ENCODE measurements at regions not wholly inside any gene's neighbourhood (a gene's known extent, or its start where the extent isn't known, plus 50 kb on each side); places are given as distances from the start of the nearest gene placed in this dataset.

DNA sequence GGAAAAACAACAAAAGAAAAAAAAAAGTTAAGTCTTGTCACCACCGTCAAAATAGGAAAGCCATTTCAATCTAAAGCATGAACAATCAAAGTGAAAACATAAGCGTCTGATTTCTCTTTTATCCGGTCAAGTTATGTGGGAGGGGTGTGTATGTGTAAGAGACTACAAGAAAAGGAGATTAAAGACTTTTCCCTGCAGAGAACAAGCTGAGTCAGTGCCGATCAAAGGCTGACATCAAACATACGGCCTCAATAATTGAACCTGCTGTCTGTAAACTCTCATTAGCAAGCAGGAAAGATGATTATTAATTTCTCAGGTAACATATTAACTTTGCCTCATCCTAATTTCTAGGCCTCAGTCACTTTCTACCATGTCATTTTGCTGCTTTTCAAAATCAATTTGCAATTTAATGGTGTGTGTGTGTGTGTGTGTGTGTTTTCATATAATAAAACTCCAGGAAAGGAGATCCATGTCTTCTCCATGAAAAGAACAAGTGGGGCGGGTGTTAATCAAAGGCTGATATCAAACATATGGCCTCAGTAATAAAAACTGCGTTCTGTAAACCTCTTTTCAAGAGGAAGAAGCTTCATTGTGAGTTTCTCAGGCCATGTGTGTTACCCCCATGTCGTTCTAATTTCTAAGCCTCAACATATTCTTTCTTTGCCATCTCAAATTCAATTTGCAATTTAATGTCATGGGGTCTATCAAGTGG is 649.1 kb upstream of the SORCS1 start:
- no peaks in the 10 kb centered on the region for H3K4me1 ChIP-seq
- WGBS, 2 donors, result 68 to 76% methylated on average over 8 of the region's 8 CpGs
- no peak for DNase-seq
- intact Hi-C loops (cut with DNase I), result loop anchor here (5.0 to 10.0 kb wide), 3 partner anchors 649 to 1189 kb away; partner anchors contain the start of gene SORCS1
- TF ChIP-seq POLR2AphosphoS5 (IDR thresholded peaks at IDR 0.05) (no peak), POLR2A (IDR thresholded peaks at IDR 0.05) (no peak), EP300 (IDR thresholded peaks at IDR 0.05) (no peak)
- TF ChIP-seq, protein P1, sequence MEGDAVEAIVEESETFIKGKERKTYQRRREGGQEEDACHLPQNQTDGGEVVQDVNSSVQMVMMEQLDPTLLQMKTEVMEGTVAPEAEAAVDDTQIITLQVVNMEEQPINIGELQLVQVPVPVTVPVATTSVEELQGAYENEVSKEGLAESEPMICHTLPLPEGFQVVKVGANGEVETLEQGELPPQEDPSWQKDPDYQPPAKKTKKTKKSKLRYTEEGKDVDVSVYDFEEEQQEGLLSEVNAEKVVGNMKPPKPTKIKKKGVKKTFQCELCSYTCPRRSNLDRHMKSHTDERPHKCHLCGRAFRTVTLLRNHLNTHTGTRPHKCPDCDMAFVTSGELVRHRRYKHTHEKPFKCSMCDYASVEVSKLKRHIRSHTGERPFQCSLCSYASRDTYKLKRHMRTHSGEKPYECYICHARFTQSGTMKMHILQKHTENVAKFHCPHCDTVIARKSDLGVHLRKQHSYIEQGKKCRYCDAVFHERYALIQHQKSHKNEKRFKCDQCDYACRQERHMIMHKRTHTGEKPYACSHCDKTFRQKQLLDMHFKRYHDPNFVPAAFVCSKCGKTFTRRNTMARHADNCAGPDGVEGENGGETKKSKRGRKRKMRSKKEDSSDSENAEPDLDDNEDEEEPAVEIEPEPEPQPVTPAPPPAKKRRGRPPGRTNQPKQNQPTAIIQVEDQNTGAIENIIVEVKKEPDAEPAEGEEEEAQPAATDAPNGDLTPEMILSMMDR (IDR thresholded peaks at IDR 0.05), result no peak
- no peaks in the 10 kb centered on the region for H3K27me3 ChIP-seq
- H3K27ac ChIP-seq, result no peak overlapping the region
- H3K4me3 ChIP-seq, result no peak overlapping the region
- no peaks in the 10 kb centered on the region for H3K9me3 ChIP-seq
- H3K36me3 ChIP-seq, result no peaks in the 10 kb centered on the region

GRCh38 chr10:107809889-107810288 is 645.4 kb upstream of the SORCS1 start:
- DNase-seq, result no peak
- Histone ChIP-seq H3K36me3 (no peaks in the 10 kb centered on the region), H3K27ac (no peak overlapping the region), H3K4me1 (no peaks in the 10 kb centered on the region), H3K9me3 (no peaks in the 10 kb centered on the region), H3K27me3 (no peaks in the 10 kb centered on the region), H3K4me3 (no peak overlapping the region)
- TF ChIP-seq EP300 (IDR thresholded peaks at IDR 0.05) (no peak), POLR2AphosphoS5 (IDR thresholded peaks at IDR 0.05) (no peak), POLR2A (IDR thresholded peaks at IDR 0.05) (no peak)
- TF ChIP-seq, protein P1 (IDR thresholded peaks at IDR 0.05), result no peak
- intact Hi-C loops (cut with DNase I), result loop anchor here (5.0 to 10.0 kb wide), 3 partner anchors 645 to 1185 kb away; partner anchors contain the start of gene SORCS1
- 74 to 84% methylated on average over 2 of the region's 2 CpGs for WGBS, 2 donors

GRCh38 chr10:107807836-107808235 is 643.3 kb upstream of the SORCS1 start:
- intact Hi-C loops (cut with DNase I), result no loop called here
- no peaks in the 10 kb centered on the region for H3K9me3 ChIP-seq
- H3K4me1 ChIP-seq, result no peaks in the 10 kb centered on the region
- no peak overlapping the region for H3K27ac ChIP-seq
- no peaks in the 10 kb centered on the region for H3K27me3 ChIP-seq
- TF ChIP-seq EP300 (IDR thresholded peaks at IDR 0.05), result no peak
- DNase-seq, result no peak
- H3K36me3 ChIP-seq, result no peaks in the 10 kb centered on the region
- H3K4me3 ChIP-seq, result no peak overlapping the region
- 86 to 94% methylated on average over 5 of the region's 5 CpGs for WGBS, 2 donors

DNA sequence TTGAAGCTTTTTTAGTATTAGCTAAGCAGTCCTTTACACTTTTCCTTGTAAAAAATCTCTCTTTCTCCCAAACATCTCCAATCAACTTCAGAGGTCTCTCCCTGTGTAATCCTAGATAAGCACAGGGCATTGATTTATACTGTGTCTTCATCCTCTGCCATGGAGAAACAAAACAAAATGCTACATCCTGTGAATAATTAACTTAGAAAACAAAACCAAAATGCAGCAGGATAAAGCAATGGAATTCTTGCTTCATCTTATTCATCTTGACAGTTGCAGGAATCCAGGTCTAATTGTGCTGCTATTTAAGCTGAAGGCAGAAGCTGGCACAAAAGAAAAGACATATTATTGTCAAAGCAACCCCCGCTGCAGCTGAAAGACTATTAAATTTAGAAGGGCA is 641.5 kb upstream of the SORCS1 start:
- TF ChIP-seq, protein P1 (IDR thresholded peaks at IDR 0.05), result no peak
- TF ChIP-seq POLR2A (IDR thresholded peaks at IDR 0.05) (no peak), EP300 (IDR thresholded peaks at IDR 0.05) (no peak), POLR2AphosphoS5 (IDR thresholded peaks at IDR 0.05) (no peak)
- intact Hi-C loops (cut with DNase I), result no loop called here
- no peaks in the 10 kb centered on the region for H3K36me3 ChIP-seq

GRCh38 chr10:107803546-107803945 is 639.0 kb upstream of the SORCS1 start:
- no peak overlapping the region for H3K27ac ChIP-seq
- no peak for TF ChIP-seq POLR2AphosphoS5 (IDR thresholded peaks at IDR 0.05)
- no peak for TF ChIP-seq EP300 (IDR thresholded peaks at IDR 0.05)
- TF ChIP-seq, protein P1 (IDR thresholded peaks at IDR 0.05), result no peak
- TF ChIP-seq POLR2A (IDR thresholded peaks at IDR 0.05), result no peak
- whole genome bisulfite sequencing, 2 donors, result 37 to 53% methylated on average over 4 of the region's 4 CpGs
- intact Hi-C loops (cut with DNase I), result no loop called here
- H3K4me3 ChIP-seq, result no peak overlapping the region
- H3K27me3 ChIP-seq, result no peaks in the 10 kb centered on the region
- H3K36me3 ChIP-seq, result no peaks in the 10 kb centered on the region
- H3K9me3 ChIP-seq, result no peaks in the 10 kb centered on the region
- no peaks in the 10 kb centered on the region for H3K4me1 ChIP-seq
- DNase-seq, result no peak

More for the DNA sequence above, 641.5 kb upstream of the SORCS1 start:
- 84 to 93% methylated on average over 1 of the region's 1 CpG for WGBS, 2 donors
- Histone ChIP-seq H3K4me1 (no peaks in the 10 kb centered on the region), H3K27ac (no peak overlapping the region), H3K4me3 (no peak overlapping the region), H3K9me3 (no peaks in the 10 kb centered on the region), H3K27me3 (no peaks in the 10 kb centered on the region)
- DNase-seq, result no peak
